PC-3 (cell line): ENCODE measurements at regions not wholly inside any gene's neighbourhood (a gene's known extent, or its start where the extent isn't known, plus 50 kb on each side); places are given as distances from the start of the nearest gene placed in this dataset.

ENCODE experiments used
- ATAC-seq: fragments of 200-7000 bp; cut with Tn5 transposase; 2 replicates; pipeline ENCODE4 v1.9.1; 2020; ENCODE audit warnings: mild to moderate bottlenecking, moderate library complexity
- BruUV-seq: library from RNA; stranded (reverse); fragments of 400-500 nt; replicated peaks from 2 replicates; lab custom pipeline; 2021; lab: Mats Ljungman, UMichigan
- CTCF ChIA-PET: fragments of 300-600 bp; sonication (Branson Sonifier 250); formaldehyde crosslinking; loops from one replicate; lab custom pipeline; 2022; ENCODE audit warnings: antibody characterized with exemption; lab: Charles Lee
- POLR2A ChIA-PET: fragments of 300-600 bp; sonication (Branson Sonifier 250); formaldehyde crosslinking; loops from one replicate; lab custom pipeline; 2022; ENCODE audit warnings: antibody characterized with exemption; ENCODE audit not compliant: unreplicated experiment; lab: Charles Lee
- DNase-seq: peaks from one replicate; pipeline ENCODE4 v3.0.0-alpha.2; 2015
- H2AFZ ChIP-seq: fragments of 300-600 bp; sonication (generic); 2 replicates; pipeline ENCODE4 v1.6.0; 2016; ENCODE audit warnings: antibody characterized with exemption, low read length
- H3F3A ChIP-seq: fragments of 300-600 bp; sonication (generic); one replicate; pipeline ENCODE4 v1.6.0; 2017; ENCODE audit warnings: antibody characterized with exemption, low read length, control low read depth, mild to moderate bottlenecking; ENCODE audit not compliant: unreplicated experiment
- H3K27ac ChIP-seq: fragments of 300-600 bp; sonication (generic); 2 replicates; pipeline ENCODE4 v1.5.1; 2016; ENCODE audit warnings: mild to moderate bottlenecking, low read length
- H3K27me3 ChIP-seq: fragments of 300-600 bp; sonication (generic); 2 replicates; pipeline ENCODE4 v1.6.1; 2016; ENCODE audit warnings: low read length, mixed read lengths
- H3K36me3 ChIP-seq: fragments of 300-600 bp; sonication (generic); 2 replicates; pipeline ENCODE4 v1.6.1; 2016; ENCODE audit warnings: low read depth, mixed run types, low read length, mixed read lengths
- H3K4me1 ChIP-seq: fragments of 300-600 bp; sonication (generic); 2 replicates; pipeline ENCODE4 v1.5.1; 2016; ENCODE audit warnings: low read length; ENCODE audit not compliant: insufficient read depth
- H3K4me2 ChIP-seq: fragments of 300-600 bp; sonication (generic); 2 replicates; pipeline ENCODE4 v1.6.0; 2016; ENCODE audit warnings: low read length
- H3K4me3 ChIP-seq: fragments of 300-600 bp; sonication (generic); 2 replicates; pipeline ENCODE4 v1.5.1; 2016; ENCODE audit warnings: mild to moderate bottlenecking, low read length, mixed read lengths
- H3K79me2 ChIP-seq: fragments of 300-600 bp; sonication (generic); 2 replicates; pipeline ENCODE4 v1.6.1; 2017; ENCODE audit warnings: low read length, mixed read lengths
- H3K9ac ChIP-seq: fragments of 300-600 bp; sonication (generic); 2 replicates; pipeline ENCODE4 v1.6.0; 2016; ENCODE audit warnings: mild to moderate bottlenecking, low read length
- H3K9me2 ChIP-seq: fragments of 300-600 bp; sonication (generic); replicated peaks from 2 replicates; pipeline ENCODE4 v1.6.1; 2016; ENCODE audit warnings: mixed run types, low read length, mixed read lengths
- H3K9me3 ChIP-seq: fragments of 300-600 bp; sonication (generic); 2 replicates; pipeline ENCODE4 v1.6.1; 2016; ENCODE audit warnings: low read length, mixed read lengths
- H4K20me1 ChIP-seq: fragments of 300-600 bp; sonication (generic); 2 replicates; pipeline ENCODE4 v1.6.1; 2016; ENCODE audit warnings: low read length, mixed read lengths
- CTCF ChIP-seq: fragments of 300-600 bp; sonication (generic); conservative IDR thresholded peaks from 2 replicates; pipeline ENCODE4 v1.5.1; 2017; ENCODE audit warnings: antibody characterized with exemption, low read depth, mild to moderate bottlenecking, low read length
- EZH2 ChIP-seq: fragments of 300-600 bp; sonication (generic); IDR thresholded peaks from one replicate; pipeline ENCODE4 v1.6.1; 2017; ENCODE audit warnings: antibody characterized with exemption, mild to moderate bottlenecking, low read length; ENCODE audit not compliant: unreplicated experiment
- EZH2phosphoT487 ChIP-seq: fragments of 300-600 bp; sonication (generic); IDR thresholded peaks from 2 replicates; pipeline ENCODE4 v1.6.1; 2018; ENCODE audit warnings: mild to moderate bottlenecking, antibody characterized with exemption, low read length, borderline replicate concordance
- intact Hi-C: fragments of 100-400 bp; cut with micrococcal nuclease; formaldehyde crosslinking; loops from 2 replicates; pipeline ENCODE4 v1.9.0; 2023

DNA sequence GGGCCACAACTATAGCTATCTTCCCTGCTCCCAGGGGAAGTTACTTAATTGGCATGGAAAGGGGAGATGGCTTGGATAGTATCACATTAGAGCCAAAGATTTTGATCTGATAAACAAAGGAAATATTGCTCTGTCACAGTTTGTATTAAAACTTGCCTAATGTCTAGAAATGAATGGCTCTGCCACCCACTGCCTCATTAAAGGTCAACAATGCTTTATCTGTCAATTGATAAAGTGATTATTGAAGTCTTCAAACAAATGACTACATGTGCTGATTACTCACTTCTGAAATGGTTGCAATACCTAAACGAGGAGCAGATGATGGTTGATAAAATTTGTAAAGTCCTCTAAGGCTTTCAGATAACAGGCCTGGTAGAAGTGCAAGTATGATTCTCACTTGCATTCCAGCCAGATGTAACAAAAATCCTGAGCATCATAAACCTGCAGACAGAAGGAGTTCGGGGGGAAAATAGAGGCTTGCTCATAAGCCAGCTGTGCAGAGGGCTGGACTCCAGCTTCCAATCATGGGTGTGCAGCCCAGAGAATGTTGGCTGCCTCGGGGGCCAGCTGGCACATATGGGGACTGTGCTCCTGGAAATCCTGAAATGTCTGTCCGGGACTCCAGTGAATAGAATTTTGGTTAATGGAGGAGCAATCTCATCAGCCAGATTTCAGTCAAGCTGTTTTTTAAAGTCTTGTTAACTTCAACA, 200.5 kb upstream of the SLC27A6 start:
- intact Hi-C loops = no loop called here
- no TSS peak for BruUV-seq
- Histone ChIP-seq H3K9ac (no peak overlapping the region), H2AFZ (no peak overlapping the region), H3K9me2 (no peaks in the 10 kb centered on the region), H3K4me2 (no peak overlapping the region), H3K4me3 (no peak overlapping the region), H3F3A (no peaks in the 10 kb centered on the region), H3K36me3 (no peaks in the 10 kb centered on the region), H3K79me2 (no peaks in the 10 kb centered on the region), H3K27ac (no peak overlapping the region), H4K20me1 (no peaks in the 10 kb centered on the region), H3K9me3 (no peaks in the 10 kb centered on the region), H3K27me3 (no peaks in the 10 kb centered on the region), H3K4me1 (no peaks in the 10 kb centered on the region)
- CTCF ChIA-PET = no interaction called here
- ATAC-seq (no peak), DNase-seq (no peak)
- TF ChIP-seq EZH2phosphoT487 (no peak), CTCF (no peak), EZH2 (no peak)
- POLR2A ChIA-PET = no interaction called here

GRCh38 chr5:128765448-128766061, 199.7 kb upstream of the SLC27A6 start:
- ATAC-seq (no peak), DNase-seq (no peak)
- H3K27ac ChIP-seq = no peak overlapping the region
- no peaks in the 10 kb centered on the region for H3K79me2 ChIP-seq
- POLR2A ChIA-PET = no interaction called here
- CTCF ChIA-PET = no interaction called here
- H2AFZ ChIP-seq = no peak overlapping the region
- no peaks in the 10 kb centered on the region for H3K27me3 ChIP-seq
- no peaks in the 10 kb centered on the region for H3K9me2 ChIP-seq
- H3K4me3 ChIP-seq = no peak overlapping the region
- no peak overlapping the region for H3K9ac ChIP-seq
- TF ChIP-seq EZH2phosphoT487 (no peak), CTCF (no peak), EZH2 (no peak)
- no peaks in the 10 kb centered on the region for H3K4me1 ChIP-seq
- intact Hi-C loops = no loop called here
- no peaks in the 10 kb centered on the region for H3K9me3 ChIP-seq
- no peaks in the 10 kb centered on the region for H3K36me3 ChIP-seq
- BruUV-seq = no TSS peak
- no peak overlapping the region for H3K4me2 ChIP-seq
- no peaks in the 10 kb centered on the region for H4K20me1 ChIP-seq
- H3F3A ChIP-seq = no peaks in the 10 kb centered on the region

DNA sequence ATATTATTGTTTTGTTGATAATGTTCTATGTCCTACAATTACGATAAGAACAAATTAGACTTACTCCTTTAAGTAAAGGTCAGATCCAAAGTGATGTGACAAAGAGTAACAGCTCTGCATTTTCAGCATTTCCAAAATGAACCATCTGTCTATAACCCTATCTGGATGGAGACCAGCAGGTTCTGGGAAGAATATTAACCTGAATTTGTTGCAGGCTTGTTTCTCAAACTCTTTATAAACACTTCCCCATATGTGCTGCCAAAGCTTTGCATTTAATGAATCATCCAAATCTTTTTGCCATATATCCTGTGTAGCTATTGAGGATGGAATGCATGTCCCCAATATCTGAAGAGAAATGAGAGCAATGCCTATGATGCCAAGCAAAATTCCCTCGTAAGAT, 198.9 kb upstream of the SLC27A6 start:
- Histone ChIP-seq H3K9me3 (no peaks in the 10 kb centered on the region), H3K4me3 (no peak overlapping the region), H2AFZ (no peak overlapping the region), H3K4me1 (no peaks in the 10 kb centered on the region), H3K27ac (no peak overlapping the region), H3K27me3 (no peaks in the 10 kb centered on the region), H3K4me2 (no peak overlapping the region), H3K9ac (no peak overlapping the region), H4K20me1 (no peaks in the 10 kb centered on the region), H3K9me2 (no peaks in the 10 kb centered on the region), H3K36me3 (no peaks in the 10 kb centered on the region), H3K79me2 (no peaks in the 10 kb centered on the region), H3F3A (no peaks in the 10 kb centered on the region)
- ChIA-PET POLR2A (interaction anchor here (0.7 kb wide), 1 partner anchor 26 kb away, joined by 3 read pairs; no protein-coding TSS in a partner anchor), CTCF (no interaction called here)
- no TSS peak for BruUV-seq
- ATAC-seq (no peak), DNase-seq (no peak)
- no peak for TF ChIP-seq CTCF
- TF ChIP-seq EZH2 = no peak
- no peak for TF ChIP-seq EZH2phosphoT487
- intact Hi-C loops = no loop called here
